Inflammatory macrophage (primary cell): ENCODE measurements at regions not wholly inside any gene's neighbourhood (a gene's known extent, or its start where the extent isn't known, plus 50 kb on each side); places are given as distances from the start of the nearest gene placed in this dataset.
"Not testable (repeated sequence)": the region's sequence is repeated elsewhere in the genome, so short reads cannot be mapped to it uniquely, and the experiment has no call there.

Source experiments
- DNase-seq, 2 donors: peaks; one replicate each; pipeline ENCODE4 v3.0.0-alpha.2; 2020 to 2022

DNA sequence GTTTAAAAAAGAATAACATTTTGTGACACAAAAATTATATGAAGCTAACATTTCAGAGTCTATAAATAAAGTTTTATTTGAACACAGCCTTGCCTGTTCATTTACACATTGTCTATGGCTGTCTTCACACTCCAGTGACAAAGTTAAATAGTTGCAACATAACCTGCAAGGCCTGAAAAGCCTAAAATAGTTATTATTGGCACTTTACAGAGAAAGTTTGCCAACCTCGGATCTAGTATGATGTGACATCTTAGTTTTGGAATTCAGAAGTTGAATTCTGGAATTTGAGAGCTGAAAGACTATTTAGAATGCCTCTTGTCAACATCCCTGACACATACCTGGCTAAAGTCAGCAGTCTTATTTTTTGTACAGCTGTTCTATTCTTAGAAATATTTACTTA lies 68.3 kb downstream of the DYRK2 start:
- no peak for DNase-seq

DNA sequence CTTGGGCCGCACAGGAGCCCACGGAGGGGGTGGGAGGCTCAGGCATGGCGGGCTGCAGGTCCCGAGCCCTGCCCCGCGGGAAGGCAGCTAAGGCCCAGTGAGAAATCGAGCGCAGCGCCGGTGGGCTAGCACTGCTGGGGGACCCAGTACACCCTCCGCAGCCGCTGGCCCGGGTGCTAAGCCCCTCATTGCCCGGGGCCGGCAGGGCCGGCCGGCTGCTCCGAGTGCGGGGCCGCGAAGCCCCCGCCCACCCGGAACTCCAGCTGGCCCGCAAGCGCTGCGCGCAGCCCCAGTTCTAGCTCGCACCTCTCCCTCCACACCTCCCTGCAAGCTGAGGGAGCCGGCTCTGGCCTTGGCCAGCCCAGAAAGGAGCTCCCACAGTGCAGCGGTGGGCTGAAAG lies 70.8 kb downstream of the DYRK2 start:
- not testable (repeated sequence) for DNase-seq

DNA sequence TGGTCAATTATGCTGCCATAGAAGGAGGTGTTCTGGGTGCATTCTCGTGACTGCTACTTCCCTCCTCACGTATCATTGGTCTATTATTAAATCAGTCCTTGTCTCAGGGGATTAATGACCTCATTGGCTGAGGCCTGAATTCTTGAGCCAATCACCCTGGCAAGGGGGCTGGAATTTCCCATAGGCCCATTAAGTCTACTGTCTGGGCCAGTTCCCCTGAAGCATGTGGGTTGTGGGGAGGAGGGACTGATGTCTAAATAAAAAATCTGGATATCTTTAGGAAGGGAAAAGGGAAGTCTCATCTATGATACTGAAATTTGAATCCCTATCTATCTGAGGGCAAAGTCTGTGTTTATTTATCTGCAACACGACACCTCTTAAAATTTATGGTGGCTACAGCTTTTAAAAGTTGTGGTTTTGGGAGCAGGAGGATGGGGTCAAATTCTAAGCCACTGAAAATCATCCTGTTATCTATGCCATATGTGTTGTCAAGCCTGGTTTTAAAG lies 71.9 kb downstream of the DYRK2 start:
- DNase-seq, result no peak

DNA sequence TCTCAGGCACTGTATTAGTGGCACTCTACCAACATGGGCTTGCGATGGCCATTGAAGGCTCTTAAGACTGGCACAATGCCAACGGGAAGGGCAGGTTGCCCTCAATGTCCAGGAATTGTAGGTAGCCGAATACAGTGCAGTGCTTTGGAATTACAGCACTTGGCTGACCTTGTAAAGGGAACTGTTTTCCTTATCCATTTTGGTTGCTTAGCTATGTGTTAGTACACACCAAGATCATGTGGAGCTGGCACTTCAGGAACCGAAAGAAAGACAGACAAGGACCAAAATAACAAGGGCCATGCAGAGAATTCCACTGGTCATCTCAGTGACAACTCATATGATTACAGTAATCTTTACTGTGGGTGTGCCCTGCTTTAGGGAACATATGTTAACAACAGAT lies 72.7 kb downstream of the DYRK2 start:
- DNase-seq, result peak in 1 of 2 donors; percentile 18

DNA sequence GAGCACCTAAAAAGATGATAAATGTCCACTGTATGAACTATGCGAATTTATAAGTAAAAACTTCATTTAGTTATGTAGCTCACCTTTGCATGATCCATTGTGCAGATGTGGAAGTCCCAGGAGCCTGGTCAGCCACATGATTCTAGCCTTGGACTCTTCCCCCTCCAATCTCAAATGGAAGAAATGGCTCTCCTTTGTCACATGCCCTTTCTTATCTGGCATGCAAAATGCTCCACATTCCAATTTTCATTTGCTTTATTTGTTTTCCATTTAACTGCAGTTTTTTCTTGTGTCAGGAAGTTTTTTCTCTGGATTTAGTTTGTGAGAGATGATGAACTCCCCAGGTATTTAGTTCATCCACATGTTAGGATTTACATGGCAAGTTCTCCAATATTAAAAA lies 73.8 kb downstream of the DYRK2 start:
- DNase-seq, result no peak

DNA sequence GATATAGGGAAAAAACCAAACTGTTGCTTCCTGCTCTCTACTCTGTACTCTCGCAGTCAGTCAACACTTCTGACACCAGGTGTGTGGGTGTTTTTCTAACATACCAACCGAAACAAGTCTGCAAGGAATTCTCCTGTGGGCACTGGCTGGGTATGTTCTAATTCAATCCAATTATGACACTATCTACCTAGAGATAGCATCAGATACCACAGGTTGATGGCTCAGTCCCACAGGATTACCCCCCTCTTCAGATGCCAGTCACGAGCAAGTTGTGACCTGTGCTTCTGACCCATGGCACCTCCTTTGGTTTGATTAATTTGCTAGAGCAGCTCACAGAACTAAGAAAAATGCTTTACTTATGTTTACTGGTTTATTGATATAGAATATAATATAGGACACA lies 78.3 kb downstream of the DYRK2 start:
- DNase-seq, result no peak

DNA sequence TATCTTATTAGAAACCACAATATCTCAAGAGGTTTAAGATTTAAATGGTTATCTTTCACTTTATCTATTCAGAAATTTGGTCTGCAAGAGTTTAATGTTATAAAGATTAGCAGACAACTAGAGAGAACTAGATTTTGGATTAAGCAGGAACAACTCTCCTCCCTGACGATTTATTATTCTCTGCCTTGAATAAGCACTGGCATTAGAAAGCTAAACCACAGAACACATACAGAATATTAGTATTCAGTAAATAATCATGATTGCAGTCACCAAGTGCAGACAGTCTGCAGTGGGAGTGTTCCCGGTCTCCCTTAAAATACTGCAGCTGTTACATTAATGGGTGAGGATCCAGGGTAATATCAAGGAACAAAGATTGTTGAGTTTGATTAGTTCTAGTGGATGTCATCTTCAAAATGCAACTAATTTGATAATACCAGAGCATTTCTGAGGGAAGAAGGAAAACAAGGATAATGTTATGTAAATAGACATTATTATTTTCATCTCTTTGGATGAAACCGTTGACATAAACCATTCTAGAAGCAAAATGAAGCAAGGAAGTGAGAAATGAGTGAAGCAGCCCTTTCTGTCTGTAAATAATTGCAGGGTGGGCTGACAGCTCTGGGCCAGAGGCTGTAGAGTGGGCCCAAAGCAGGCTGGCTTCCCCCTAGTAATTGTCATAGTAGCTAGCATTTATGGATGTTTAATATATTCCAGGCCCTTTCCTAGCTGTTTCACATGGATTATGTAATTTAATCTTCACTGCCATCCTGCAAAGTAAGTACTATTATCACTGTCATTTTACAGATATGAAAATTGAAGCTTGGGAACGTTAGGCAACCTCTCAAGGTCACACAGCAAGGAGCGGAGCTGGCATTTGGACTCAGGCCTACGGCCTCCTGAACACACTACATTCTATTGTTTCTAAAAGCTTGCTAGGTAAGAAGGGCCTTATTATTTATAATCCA lies 79.4 kb downstream of the DYRK2 start:
- DNase-seq, result no peak

DNA sequence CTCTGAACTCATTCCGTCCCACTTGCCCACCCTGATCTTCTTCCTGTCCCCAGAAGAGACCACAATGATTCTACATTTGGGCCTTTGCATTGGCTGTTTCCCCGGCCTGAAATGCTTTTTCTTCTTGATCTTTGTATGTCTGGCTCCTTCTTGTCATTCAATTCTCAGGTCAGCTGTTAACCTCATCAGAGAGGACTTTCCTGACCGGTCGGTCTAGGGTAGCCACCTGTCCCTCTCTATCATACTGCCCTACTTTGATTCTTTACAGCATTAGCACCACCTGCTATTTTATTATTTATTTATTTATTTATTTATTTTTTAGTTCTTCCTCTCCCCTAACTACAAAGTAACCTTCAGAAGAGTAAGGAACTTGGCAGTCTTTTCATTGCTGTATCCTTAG lies 84.3 kb downstream of the DYRK2 start:
- DNase-seq, result no peak

DNA sequence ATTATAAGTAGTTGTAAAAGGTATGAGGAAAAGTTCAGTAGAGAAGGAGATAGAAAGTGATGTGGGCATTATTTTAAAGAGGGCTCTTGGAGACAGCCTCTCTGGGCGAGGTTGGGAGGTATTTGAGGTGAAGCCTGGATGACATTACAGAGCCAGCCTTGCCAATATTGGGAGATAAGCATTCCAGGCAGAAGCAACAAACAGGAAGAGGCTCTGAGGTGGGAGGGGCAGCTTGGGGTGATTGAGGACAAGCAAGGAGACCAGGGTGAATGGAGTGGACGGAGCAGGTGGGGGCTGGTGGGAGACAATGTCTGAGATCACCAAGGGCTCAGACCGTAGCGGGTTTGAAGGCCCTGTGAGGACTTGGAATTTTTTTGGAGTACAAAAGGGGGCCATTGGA lies 87.3 kb downstream of the DYRK2 start:
- DNase-seq, result no peak

DNA sequence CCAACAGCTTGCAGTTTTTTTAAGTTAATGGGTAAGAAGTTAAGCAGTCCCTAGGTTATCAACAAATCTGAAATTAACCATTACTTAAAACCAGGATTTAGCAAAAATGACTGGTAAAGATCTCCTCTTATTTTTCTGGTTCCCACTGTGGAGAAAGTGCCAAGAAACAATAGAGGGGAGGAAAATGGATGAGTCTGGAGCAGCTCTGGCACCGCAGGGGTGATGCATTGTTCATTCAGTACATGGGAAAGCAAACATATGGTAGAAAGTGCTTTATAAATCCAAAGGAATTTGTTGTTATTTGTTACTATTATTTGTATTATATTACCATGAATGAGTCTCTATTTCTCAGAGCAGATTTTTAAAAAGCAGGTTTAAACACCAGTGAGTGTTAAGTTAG lies 92.2 kb downstream of the DYRK2 start:
- no peak for DNase-seq

DNA sequence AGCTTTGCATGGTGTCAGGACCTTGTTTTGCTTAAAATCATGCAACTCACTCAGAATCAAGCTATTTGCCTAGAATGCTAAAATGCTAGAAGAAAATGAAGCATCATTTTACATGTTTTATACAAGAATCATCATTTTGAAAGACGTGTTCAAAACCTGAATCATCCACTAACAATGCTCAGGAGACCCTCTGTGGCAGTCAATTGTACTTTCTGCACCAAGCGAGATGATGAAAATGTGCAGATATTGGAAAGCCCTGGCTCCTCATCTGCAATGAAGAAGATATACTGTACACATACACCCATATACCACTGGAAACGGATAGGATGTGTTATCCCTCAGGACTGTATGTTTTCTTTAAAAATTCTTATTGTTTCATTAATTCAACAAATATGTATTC lies 92.7 kb downstream of the DYRK2 start:
- DNase-seq, result no peak

DNA sequence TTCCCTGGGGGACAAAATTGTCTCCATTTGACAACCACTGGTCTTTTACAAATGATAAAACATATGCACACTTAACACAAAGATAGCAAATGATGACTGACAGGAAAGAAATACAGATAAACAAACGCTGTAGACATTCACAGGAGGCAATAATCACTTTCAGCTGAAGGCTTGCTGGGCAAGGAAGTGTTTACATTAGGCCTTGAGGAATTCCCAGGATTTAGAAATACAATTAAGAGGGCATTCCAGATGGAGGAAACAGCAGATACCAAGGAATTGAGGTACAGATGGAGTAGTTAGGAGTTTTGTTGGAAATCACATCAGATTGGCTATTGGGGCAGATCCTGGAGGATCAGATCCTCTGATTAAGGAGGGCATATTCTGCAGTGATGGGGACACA lies 93.9 kb downstream of the DYRK2 start:
- DNase-seq, result no peak

DNA sequence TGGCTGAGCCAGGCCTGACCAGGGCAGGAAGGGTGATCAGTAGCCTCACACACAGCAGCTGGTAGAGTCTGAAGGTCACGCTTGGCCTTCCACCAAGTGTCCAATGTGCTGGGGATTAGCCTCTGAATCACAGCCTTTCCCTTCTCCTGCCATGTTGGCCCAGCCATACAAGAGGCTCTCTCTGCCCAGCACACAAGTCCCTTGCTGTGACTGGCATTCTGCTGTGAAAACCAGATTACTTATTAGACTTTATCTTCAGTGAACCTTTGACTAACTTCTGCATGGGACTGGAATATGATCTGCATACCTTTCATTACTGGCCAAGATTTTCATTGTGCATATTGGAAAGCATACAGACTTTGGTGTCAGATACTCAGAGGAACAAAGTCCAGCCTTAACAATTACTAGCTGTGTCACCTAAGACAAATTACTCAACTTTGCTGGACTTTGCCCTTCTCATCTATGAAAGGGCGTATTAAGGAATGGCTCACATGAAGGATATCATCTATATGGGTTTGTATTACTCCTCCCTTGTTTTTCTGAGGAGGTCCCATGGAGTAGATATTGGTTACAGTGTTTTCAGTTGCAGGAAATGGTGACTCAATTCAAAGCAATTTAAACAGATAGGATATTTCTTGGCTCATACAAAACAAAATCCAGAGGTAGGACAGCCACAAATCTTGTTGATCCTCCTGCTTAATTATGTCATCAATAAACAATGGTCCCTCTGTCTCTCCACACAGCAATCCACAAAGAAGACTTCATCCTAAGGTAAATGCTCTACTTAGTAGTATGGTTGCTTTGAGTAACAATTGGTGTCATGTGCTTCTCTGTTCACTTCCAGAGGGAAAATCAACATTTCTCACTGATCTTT lies 99.6 kb downstream of the DYRK2 start:
- DNase-seq, result no peak

DNA sequence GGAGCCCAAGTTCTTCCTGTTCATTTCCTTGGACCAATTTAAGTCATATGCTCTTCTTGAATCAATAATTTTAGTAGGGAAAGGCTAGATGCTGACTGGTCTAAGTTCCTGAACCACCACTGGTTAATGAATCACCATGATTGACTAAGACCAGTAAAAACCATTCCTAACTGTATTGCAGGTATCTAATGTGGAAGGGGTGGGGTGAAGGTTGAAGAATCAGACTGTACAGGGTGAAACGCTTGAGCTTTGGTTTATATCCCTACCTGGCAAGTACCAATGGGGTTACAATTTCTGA lies 100.1 kb downstream of the DYRK2 start:
- DNase-seq, result no peak

DNA sequence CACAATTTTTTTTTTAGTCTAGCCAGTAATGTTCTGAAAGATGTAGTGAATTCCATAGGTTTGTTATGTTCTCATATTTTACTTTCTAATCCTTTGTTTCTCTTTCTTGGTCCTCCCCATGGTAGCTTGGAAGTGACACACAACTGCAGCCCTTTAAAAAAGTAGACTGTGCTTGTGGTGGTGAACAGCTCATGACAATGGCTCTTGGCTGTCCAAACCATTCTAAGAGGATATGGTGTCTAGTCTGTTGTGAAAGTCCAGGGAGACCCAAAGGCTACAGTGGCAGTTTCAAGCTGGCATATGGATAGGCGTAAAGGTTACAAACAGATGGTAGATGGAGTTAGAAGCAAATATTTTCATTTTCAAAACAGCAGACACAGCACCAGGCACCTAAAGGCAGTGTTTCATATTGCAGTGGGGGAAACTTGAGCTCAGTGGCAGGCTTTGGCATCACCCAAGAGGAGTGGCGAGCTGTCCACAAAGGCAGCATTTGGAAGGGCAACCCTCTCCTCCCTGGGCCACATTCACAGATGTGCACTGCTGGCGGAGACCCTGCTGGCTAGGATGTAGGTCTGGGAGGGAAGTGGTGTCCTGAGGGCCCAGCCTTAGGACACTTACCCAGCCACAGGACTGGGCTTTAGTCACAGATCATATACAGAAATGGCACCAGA lies 102.1 kb downstream of the DYRK2 start:
- no peak for DNase-seq

DNA sequence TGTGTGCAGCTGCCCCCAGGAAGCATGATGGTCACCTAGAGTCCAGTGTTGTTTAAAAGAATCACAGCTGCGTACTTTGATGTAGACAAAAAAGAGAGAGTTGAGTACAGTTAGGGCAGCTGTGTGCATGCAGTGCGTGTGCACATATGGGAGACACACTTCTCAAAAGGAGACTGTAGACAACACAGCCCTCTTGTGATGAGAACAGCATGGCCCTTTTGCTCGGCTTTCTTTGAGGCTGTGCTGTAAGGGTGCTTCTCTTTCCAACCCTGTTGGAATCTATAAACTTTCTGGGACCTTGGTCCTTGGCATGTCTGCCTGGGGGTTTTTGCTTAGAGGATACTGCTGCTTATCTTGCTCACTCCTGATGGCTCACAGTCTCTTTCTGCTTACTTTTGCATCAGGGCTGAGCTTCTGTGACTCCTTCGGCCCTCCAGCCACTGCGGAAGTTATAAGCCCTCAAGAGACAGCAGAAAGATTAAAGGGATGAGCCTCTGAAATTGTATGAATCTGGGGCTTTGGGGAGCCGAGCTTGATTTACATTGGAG lies 102.9 kb downstream of the DYRK2 start:
- no peak for DNase-seq

DNA sequence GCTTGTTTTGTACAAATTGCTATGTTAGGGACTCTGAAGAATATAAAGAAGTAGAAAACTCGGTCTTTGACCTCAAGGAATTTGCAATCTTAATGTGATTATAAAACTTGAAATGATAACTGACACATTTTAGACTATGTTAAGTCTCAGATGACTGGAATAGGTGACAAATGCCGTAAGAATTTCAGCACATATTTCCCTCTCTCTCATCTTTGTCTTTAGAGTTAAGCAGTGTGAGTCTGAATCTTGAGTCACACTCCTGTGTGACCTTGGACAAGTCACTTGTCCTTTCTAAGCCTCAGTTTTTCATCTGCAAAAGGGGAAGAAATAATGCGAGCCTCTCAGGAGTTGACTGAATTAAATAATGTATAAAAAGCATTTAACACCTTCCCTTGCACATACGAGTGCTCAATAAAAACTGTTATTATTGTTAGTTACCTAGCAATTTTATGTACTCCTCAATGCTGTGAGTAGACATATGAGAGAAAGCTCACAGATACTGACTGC lies 103.7 kb downstream of the DYRK2 start:
- DNase-seq, result no peak

DNA sequence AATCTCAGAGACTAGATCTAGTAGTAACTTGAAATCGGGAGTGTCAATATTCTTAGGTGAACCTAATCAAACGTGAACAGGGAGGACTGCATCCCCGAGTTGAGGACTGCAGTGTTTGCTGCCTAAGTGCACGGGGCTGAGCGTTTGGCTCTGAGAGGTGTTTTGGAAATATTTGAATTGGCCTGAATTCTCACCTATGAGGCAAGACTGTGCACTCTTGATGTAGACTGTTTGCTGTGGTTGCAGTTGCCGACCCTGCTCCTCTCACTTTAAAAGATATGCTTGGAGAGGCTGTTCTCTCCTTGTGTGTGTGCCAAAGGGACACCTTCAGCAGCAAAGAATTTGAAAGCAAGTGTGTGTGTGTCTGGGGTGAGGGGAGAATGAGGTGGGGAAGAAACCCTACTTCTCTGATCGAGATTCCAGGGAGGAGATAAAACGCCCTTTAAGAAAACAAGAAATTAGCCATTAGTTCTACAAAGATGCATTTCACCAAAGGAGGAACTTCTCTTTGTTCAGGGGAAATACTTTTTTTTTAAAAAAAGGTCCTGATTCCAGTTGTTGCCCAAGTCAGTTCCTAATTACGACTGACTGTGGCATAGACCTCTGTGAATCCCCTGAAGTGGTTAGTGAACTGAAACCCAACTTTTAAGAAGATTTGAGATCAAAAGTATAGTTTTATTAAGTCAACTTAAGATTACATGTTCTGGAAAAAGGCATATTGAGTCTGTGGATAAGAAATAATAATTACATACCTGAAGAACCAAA lies 106.6 kb downstream of the DYRK2 start:
- DNase-seq, result peak; percentile 39 to 57

DNA sequence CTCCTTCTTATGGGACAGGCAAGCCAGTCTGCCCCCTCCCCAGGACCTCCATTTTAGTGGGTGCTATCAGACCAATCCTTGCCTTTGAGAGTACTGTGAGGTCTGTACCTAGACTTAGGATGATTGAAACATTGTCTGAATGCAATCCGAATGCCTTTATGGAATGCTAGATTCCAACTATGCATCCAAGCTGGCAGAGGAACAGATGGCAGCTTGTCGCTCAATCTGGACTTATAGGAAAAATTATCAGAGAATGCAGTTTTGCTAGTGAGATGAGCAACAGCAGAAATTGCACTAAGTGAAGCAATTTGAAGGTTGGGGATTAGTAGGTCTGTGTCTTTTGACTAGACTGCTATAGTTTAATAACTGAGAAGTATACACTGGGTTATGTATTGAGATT lies 109.1 kb downstream of the DYRK2 start:
- DNase-seq, result no peak

DNA sequence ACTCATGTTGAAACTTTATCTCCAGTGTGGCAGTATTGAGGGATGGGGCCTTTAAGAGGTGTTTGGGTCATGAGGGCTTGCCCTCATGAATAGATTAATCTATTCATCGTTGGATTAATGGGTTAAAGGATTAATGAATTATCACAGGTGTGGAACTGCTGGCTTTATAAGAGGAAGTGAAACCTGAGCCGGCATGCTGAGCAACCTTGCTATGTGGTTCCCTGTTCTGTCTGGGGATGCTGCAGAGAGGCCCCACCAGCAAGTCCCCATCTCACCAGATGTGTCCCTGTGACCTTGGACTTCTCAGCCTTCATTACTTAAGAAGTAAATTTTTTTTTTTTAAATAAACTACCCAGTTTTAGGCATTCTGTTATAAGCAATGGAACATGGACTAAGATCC lies 109.6 kb downstream of the DYRK2 start:
- no peak for DNase-seq

DNA sequence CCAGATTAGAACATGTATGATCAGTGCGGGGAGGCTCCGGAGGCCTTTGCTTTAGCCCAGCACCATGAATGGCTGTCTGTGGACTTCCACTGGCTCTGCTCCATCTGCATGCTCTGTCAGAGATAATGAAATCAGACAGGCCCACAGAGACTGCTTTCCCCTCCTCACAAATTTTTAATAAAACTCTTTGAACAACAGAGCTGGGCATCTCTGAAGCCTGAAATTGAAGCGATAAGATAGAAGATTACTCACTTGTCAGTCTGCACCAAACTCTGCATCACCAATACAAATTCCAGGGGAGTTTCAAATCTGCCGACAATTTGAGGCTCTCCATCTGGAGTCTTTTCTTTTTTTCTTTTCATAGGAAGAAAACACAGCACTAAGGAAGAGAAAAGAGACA lies 110.0 kb downstream of the DYRK2 start:
- DNase-seq, result no peak

DNA sequence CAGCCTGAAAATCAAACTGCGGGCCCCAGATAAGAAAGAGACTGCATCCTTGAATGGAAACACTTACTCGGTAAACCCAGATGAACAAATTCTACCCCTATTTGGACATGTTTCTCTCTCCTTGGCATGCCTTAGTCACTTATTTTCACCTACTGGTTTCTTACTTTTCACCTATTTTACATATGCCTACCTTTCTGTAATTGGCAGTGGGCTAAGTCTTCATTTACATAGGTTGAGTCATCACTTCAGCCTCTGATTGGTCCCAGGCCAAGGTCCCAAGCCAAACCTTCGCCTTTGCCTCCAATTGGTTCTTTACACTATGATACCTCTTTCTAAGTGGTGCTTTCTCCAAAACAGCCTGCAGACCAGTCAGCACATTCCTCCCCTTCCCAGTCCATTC lies 111.3 kb downstream of the DYRK2 start:
- DNase-seq, result no peak
